ENCODE measurements at regions not wholly inside any gene's neighbourhood (a gene's known extent, or its start where the extent isn't known, plus 50 kb on each side); places are given as distances from the start of the nearest gene placed in this dataset.
"Not testable (repeated sequence)": the region's sequence is repeated elsewhere in the genome, so short reads cannot be mapped to it uniquely, and the experiment has no call there.

- Histone ChIP-seq H3K4me1 (ENCODE audit: insufficient read depth, low read length) (no peaks in the 10 kb centered on the region), H3K9me3 (ENCODE audit: insufficient read depth, low read depth, low read length) (no peaks in the 10 kb centered on the region), H3K4me2 (ENCODE audit: low read length) (no peak overlapping the region), H3K79me2 (ENCODE audit: insufficient read depth, low read length) (no peaks in the 10 kb centered on the region), H4K20me1 (ENCODE audit: insufficient read depth, low read length) (no peaks in the 10 kb centered on the region), H3K4me3 (ENCODE audit: insufficient read depth, low read depth, low read length) (no peak overlapping the region), H2AFZ (ENCODE audit: low read depth, low read length) (no peak overlapping the region), H3K27me3 (ENCODE audit: insufficient read depth, low read length) (no peaks in the 10 kb centered on the region), H3K27ac (ENCODE audit: low read depth, low read length) (no peak overlapping the region), H3K36me3 (ENCODE audit: insufficient read depth, low read length) (no peaks in the 10 kb centered on the region), H3K9ac (ENCODE audit: low read length) (no peak overlapping the region)
- no peaks in the 10 kb centered on the region for H3K27me3 Mint-ChIP-seq (ENCODE audit: low read depth, unreplicated experiment)
- peaks cover 8% of the 10 kb centered on the region for H3K4me1 Mint-ChIP-seq (ENCODE audit: low read depth, unreplicated experiment)
- H3K9me3 Mint-ChIP-seq (ENCODE audit: unreplicated experiment): peaks cover 3% of the 10 kb centered on the region
- H3K27ac Mint-ChIP-seq (ENCODE audit: unreplicated experiment): no peak overlapping the region
- no peak overlapping the region for H3K4me3 Mint-ChIP-seq (ENCODE audit: unreplicated experiment)
- no peak for TF ChIP-seq EZH2 (IDR thresholded peaks at IDR 0.05; ENCODE audit: insufficient read depth, low read length)
- no peak for TF ChIP-seq CTCF (IDR thresholded peaks at IDR 0.05; ENCODE audit: insufficient read depth, low read depth, low read length)
- FAIRE-seq: no peak
- DNase-seq (ENCODE audit: low read depth): no peak
- H3K36me3 Mint-ChIP-seq (ENCODE audit: low read depth, unreplicated experiment): peaks cover 2% of the 10 kb centered on the region
These were observed 72.5 kb upstream of the NMUR2 start for GRCh38 chr5:152477536-152477935.

- H3K27me3 ChIP-seq (ENCODE audit: insufficient read depth, low read length); H3K27ac ChIP-seq (ENCODE audit: low read depth, low read length); H4K20me1 ChIP-seq (ENCODE audit: insufficient read depth, low read length); H3K4me2 ChIP-seq (ENCODE audit: low read length); H3K4me3 ChIP-seq (ENCODE audit: insufficient read depth, low read depth, low read length); H3K4me1 Mint-ChIP-seq (ENCODE audit: low read depth, unreplicated experiment); H3K9me3 Mint-ChIP-seq (ENCODE audit: unreplicated experiment); H3K27ac Mint-ChIP-seq (ENCODE audit: unreplicated experiment); H3K4me3 Mint-ChIP-seq (ENCODE audit: unreplicated experiment); H3K36me3 ChIP-seq (ENCODE audit: insufficient read depth, low read length); DNase-seq (ENCODE audit: low read depth); H3K36me3 Mint-ChIP-seq (ENCODE audit: low read depth, unreplicated experiment); H3K4me1 ChIP-seq (ENCODE audit: insufficient read depth, low read length); H3K27me3 Mint-ChIP-seq (ENCODE audit: low read depth, unreplicated experiment); H3K9me3 ChIP-seq (ENCODE audit: insufficient read depth, low read depth, low read length); H3K79me2 ChIP-seq (ENCODE audit: insufficient read depth, low read length); FAIRE-seq; H2AFZ ChIP-seq (ENCODE audit: low read depth, low read length); H3K9ac ChIP-seq (ENCODE audit: low read length): not testable (repeated sequence)
These were observed 74.8 kb upstream of the NMUR2 start for GRCh38 chr5:152479866-152480265.

GRCh38 chr5:152480677-152481076 lies 75.6 kb upstream of the NMUR2 start:
- H3K27ac Mint-ChIP-seq (ENCODE audit: unreplicated experiment); H3K9me3 Mint-ChIP-seq (ENCODE audit: unreplicated experiment); H3K36me3 ChIP-seq (ENCODE audit: insufficient read depth, low read length); H3K36me3 Mint-ChIP-seq (ENCODE audit: low read depth, unreplicated experiment); H3K4me1 Mint-ChIP-seq (ENCODE audit: low read depth, unreplicated experiment); H3K79me2 ChIP-seq (ENCODE audit: insufficient read depth, low read length); H3K4me3 ChIP-seq (ENCODE audit: insufficient read depth, low read depth, low read length); H3K9me3 ChIP-seq (ENCODE audit: insufficient read depth, low read depth, low read length); H3K4me3 Mint-ChIP-seq (ENCODE audit: unreplicated experiment); DNase-seq (ENCODE audit: low read depth); H4K20me1 ChIP-seq (ENCODE audit: insufficient read depth, low read length); H3K27me3 Mint-ChIP-seq (ENCODE audit: low read depth, unreplicated experiment); H3K4me2 ChIP-seq (ENCODE audit: low read length); FAIRE-seq; H3K27ac ChIP-seq (ENCODE audit: low read depth, low read length); H3K9ac ChIP-seq (ENCODE audit: low read length); H3K27me3 ChIP-seq (ENCODE audit: insufficient read depth, low read length); H2AFZ ChIP-seq (ENCODE audit: low read depth, low read length); H3K4me1 ChIP-seq (ENCODE audit: insufficient read depth, low read length): not testable (repeated sequence)

GRCh38 chr5:152487130-152487529 lies 82.1 kb upstream of the NMUR2 start:
- Histone ChIP-seq H3K4me2 (ENCODE audit: low read length) (no peak overlapping the region), H2AFZ (ENCODE audit: low read depth, low read length) (no peak overlapping the region), H3K27me3 (ENCODE audit: insufficient read depth, low read length) (no peaks in the 10 kb centered on the region), H3K4me3 (ENCODE audit: insufficient read depth, low read depth, low read length) (no peak overlapping the region), H3K27ac (ENCODE audit: low read depth, low read length) (no peak overlapping the region), H4K20me1 (ENCODE audit: insufficient read depth, low read length) (no peaks in the 10 kb centered on the region), H3K79me2 (ENCODE audit: insufficient read depth, low read length) (no peaks in the 10 kb centered on the region), H3K9ac (ENCODE audit: low read length) (no peak overlapping the region), H3K36me3 (ENCODE audit: insufficient read depth, low read length) (no peaks in the 10 kb centered on the region), H3K4me1 (ENCODE audit: insufficient read depth, low read length) (no peaks in the 10 kb centered on the region), H3K9me3 (ENCODE audit: insufficient read depth, low read depth, low read length) (no peaks in the 10 kb centered on the region)
- Mint-ChIP-seq H3K4me1 (ENCODE audit: low read depth, unreplicated experiment) (no peaks in the 10 kb centered on the region), H3K4me3 (ENCODE audit: unreplicated experiment) (no peak overlapping the region), H3K36me3 (ENCODE audit: low read depth, unreplicated experiment) (no peaks in the 10 kb centered on the region), H3K9me3 (ENCODE audit: unreplicated experiment) (no peaks in the 10 kb centered on the region), H3K27me3 (ENCODE audit: low read depth, unreplicated experiment) (no peaks in the 10 kb centered on the region), H3K27ac (ENCODE audit: unreplicated experiment) (no peak overlapping the region)
- no peak for DNase-seq (ENCODE audit: low read depth)
- FAIRE-seq: no peak
- TF ChIP-seq EZH2 (IDR thresholded peaks at IDR 0.05; ENCODE audit: insufficient read depth, low read length) (no peak), CTCF (IDR thresholded peaks at IDR 0.05; ENCODE audit: insufficient read depth, low read depth, low read length) (no peak)

Data from astrocyte (in vitro differentiated cells and primary cell).